ENCODE measurements at regions not wholly inside any gene's neighbourhood (a gene's known extent, or its start where the extent isn't known, plus 50 kb on each side); places are given as distances from the start of the nearest gene placed in this dataset.

- Histone ChIP-seq H3K4me3 (replicated peaks in 1 of 3; ENCODE audit: insufficient read depth in 1 of 3, low read depth in 1 of 3, low read length in 3 of 3) (no peak overlapping the region), H3K9me1 (replicated peaks; ENCODE audit: control insufficient read depth, extremely low read depth, insufficient read depth, low read length) (no peaks in the 10 kb centered on the region), H2AFZ (ENCODE audit: low read depth, low read length) (no peak overlapping the region), H3K27ac (ENCODE audit: insufficient read depth, low read depth, low read length) (no peak overlapping the region), H4K20me1 (replicated peaks; ENCODE audit: control insufficient read depth, extremely low read depth, insufficient read depth, low read length) (no peaks in the 10 kb centered on the region), H3K9me3 (replicated peaks; ENCODE audit: control insufficient read depth, insufficient read depth, low read length) (no peaks in the 10 kb centered on the region), H3K4me1 (ENCODE audit: control insufficient read depth, extremely low read depth, insufficient read depth, low read length) (no peaks in the 10 kb centered on the region), H3K4me2 (ENCODE audit: insufficient read depth, low read length) (no peak overlapping the region), H3K36me3 (ENCODE audit: control insufficient read depth in 2 of 2, extremely low read depth in 1 of 2, insufficient read depth in 2 of 2, low read length in 2 of 2) (no peaks in the 10 kb centered on the region), H3K79me2 (ENCODE audit: control insufficient read depth, insufficient read depth, low read length) (no peaks in the 10 kb centered on the region), H3K27me3 (ENCODE audit: control insufficient read depth in 2 of 2, insufficient read depth in 2 of 2, low read length in 2 of 2) (peaks cover 23 to 34% of the 10 kb centered on the region in 2 experiments), H3K9ac (replicated peaks; ENCODE audit: extremely low read depth, insufficient read depth, low read length) (no peak overlapping the region)
- CTCF ChIA-PET = no interaction called here
- DNase-seq (ENCODE audit: low read depth, low spot score) (no peak), FAIRE-seq (no peak)
- no TSS peak for BruUV-seq (replicated peaks)
- POLR2A ChIA-PET = no interaction called here
- dilution Hi-C loops (cut with MboI; ENCODE audit: extremely low pct_ligation_motif_present, low sequenced_read_pairs) (no loop called here), intact Hi-C loops (cut with micrococcal nuclease) (no loop called here)
- TF ChIP-seq POLR2AphosphoS5 (IDR thresholded peaks at IDR 0.05; ENCODE audit: insufficient read depth, low read depth, low read length) (no peak), JUN (IDR thresholded peaks at IDR 0.05; ENCODE audit: borderline replicate concordance, insufficient read depth, insufficient read length, low read depth) (no peak), CTCF (IDR thresholded peaks at IDR 0.05; ENCODE audit: extremely low read depth in 1 of 2, insufficient read depth in 1 of 2, low read depth in 1 of 2, low read length in 2 of 2) (no peak), MAX (IDR thresholded peaks at IDR 0.05; ENCODE audit: insufficient read depth, insufficient read length) (no peak)
Measured at GRCh38 chr20:58137236-58137635, 91.2 kb downstream of the ANKRD60 start.

GRCh38 chr20:58136149-58136484, 92.3 kb downstream of the ANKRD60 start:
- Histone ChIP-seq H3K9me3 (replicated peaks; ENCODE audit: control insufficient read depth, insufficient read depth, low read length) (no peaks in the 10 kb centered on the region), H3K27me3 (ENCODE audit: control insufficient read depth in 2 of 2, insufficient read depth in 2 of 2, low read length in 2 of 2) (peaks cover 26 to 40% of the 10 kb centered on the region in 2 experiments), H3K9ac (replicated peaks; ENCODE audit: extremely low read depth, insufficient read depth, low read length) (no peak overlapping the region), H3K79me2 (ENCODE audit: control insufficient read depth, insufficient read depth, low read length) (no peaks in the 10 kb centered on the region), H3K27ac (ENCODE audit: insufficient read depth, low read depth, low read length) (no peak overlapping the region), H3K4me1 (ENCODE audit: control insufficient read depth, extremely low read depth, insufficient read depth, low read length) (peaks cover 7% of the 10 kb centered on the region), H3K4me2 (ENCODE audit: insufficient read depth, low read length) (no peak overlapping the region), H3K9me1 (replicated peaks; ENCODE audit: control insufficient read depth, extremely low read depth, insufficient read depth, low read length) (no peaks in the 10 kb centered on the region), H2AFZ (ENCODE audit: low read depth, low read length) (no peak overlapping the region), H3K36me3 (ENCODE audit: control insufficient read depth in 2 of 2, extremely low read depth in 1 of 2, insufficient read depth in 2 of 2, low read length in 2 of 2) (no peaks in the 10 kb centered on the region), H4K20me1 (replicated peaks; ENCODE audit: control insufficient read depth, extremely low read depth, insufficient read depth, low read length) (no peaks in the 10 kb centered on the region), H3K4me3 (replicated peaks in 1 of 3; ENCODE audit: insufficient read depth in 1 of 3, low read depth in 1 of 3, low read length in 3 of 3) (no peak overlapping the region)
- intact Hi-C loops (cut with micrococcal nuclease) (no loop called here), dilution Hi-C loops (cut with MboI; ENCODE audit: extremely low pct_ligation_motif_present, low sequenced_read_pairs) (no loop called here)
- ChIA-PET CTCF (interaction anchor here (1.7 kb wide), 1 partner anchor 29 kb away, joined by 3 read pairs; no protein-coding TSS in a partner anchor), POLR2A (no interaction called here)
- FAIRE-seq (peak; percentile 12), DNase-seq (ENCODE audit: low read depth, low spot score) (no peak)
- BruUV-seq (replicated peaks) = no TSS peak
- TF ChIP-seq MYC (IDR thresholded peaks at IDR 0.05; ENCODE audit: low read depth, low read length) (no peak), MAX (IDR thresholded peaks at IDR 0.05; ENCODE audit: insufficient read depth, insufficient read length) (no peak), FOS (IDR thresholded peaks at IDR 0.05; ENCODE audit: borderline replicate concordance, insufficient read depth, low read length) (no peak), POLR2AphosphoS5 (IDR thresholded peaks at IDR 0.05; ENCODE audit: insufficient read depth, low read depth, low read length) (no peak), POLR2A (IDR thresholded peaks at IDR 0.05; ENCODE audit: low read depth, low read length) (no peak), JUN (IDR thresholded peaks at IDR 0.05; ENCODE audit: borderline replicate concordance, insufficient read depth, insufficient read length, low read depth) (no peak), CTCF (IDR thresholded peaks at IDR 0.05; ENCODE audit: extremely low read depth in 1 of 2, insufficient read depth in 1 of 2, low read depth in 1 of 2, low read length in 2 of 2) (no peak), EZH2 (IDR thresholded peaks at IDR 0.05; ENCODE audit: borderline replicate concordance, low read depth, low read length, severe bottlenecking) (no peak)
